ENCODE measurements at regions not wholly inside any gene's neighbourhood (a gene's known extent, or its start where the extent isn't known, plus 50 kb on each side); places are given as distances from the start of the nearest gene placed in this dataset.

DNA sequence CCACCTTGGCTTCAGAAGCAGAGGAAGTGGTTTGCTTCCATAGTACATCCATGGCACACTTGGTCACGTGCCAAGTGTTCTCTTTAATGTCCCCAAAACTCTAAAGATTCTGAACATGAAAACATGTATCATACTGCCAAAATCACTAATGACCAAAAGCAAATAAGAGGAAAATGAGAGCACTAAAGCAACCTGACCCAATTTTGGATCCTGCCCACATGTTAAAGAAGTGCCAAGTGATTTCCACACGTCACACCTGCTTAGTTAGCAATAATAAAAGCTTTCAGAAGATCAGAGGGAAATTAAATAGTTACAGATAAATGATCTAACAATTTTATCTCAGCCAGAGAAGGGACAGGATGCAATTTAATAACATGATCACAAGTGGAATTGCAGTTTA is 1170.0 kb downstream of the XPNPEP1 start:
- TF ChIP-seq POLR2A (IDR thresholded peaks at IDR 0.05) (no peak), EP300 (IDR thresholded peaks at IDR 0.05) (no peak), POLR2AphosphoS5 (IDR thresholded peaks at IDR 0.05) (no peak)
- TF ChIP-seq, protein P1, sequence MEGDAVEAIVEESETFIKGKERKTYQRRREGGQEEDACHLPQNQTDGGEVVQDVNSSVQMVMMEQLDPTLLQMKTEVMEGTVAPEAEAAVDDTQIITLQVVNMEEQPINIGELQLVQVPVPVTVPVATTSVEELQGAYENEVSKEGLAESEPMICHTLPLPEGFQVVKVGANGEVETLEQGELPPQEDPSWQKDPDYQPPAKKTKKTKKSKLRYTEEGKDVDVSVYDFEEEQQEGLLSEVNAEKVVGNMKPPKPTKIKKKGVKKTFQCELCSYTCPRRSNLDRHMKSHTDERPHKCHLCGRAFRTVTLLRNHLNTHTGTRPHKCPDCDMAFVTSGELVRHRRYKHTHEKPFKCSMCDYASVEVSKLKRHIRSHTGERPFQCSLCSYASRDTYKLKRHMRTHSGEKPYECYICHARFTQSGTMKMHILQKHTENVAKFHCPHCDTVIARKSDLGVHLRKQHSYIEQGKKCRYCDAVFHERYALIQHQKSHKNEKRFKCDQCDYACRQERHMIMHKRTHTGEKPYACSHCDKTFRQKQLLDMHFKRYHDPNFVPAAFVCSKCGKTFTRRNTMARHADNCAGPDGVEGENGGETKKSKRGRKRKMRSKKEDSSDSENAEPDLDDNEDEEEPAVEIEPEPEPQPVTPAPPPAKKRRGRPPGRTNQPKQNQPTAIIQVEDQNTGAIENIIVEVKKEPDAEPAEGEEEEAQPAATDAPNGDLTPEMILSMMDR (IDR thresholded peaks at IDR 0.05), result no peak

Data from upper lobe of left lung (tissue), 4 donors.